ENCODE measurements at regions not wholly inside any gene's neighbourhood (a gene's known extent, or its start where the extent isn't known, plus 50 kb on each side); places are given as distances from the start of the nearest gene placed in this dataset.
"Not testable (repeated sequence)": the region's sequence is repeated elsewhere in the genome, so short reads cannot be mapped to it uniquely, and the experiment has no call there.

- no peak overlapping the region for H3K27ac ChIP-seq
- no peak overlapping the region for H3K9ac ChIP-seq (ENCODE audit: insufficient read length)
- TF ChIP-seq POLR2AphosphoS5 (IDR thresholded peaks at IDR 0.05; ENCODE audit: borderline replicate concordance, low read depth, low read length) (no peak), EZH2 (IDR thresholded peaks at IDR 0.05) (no peak), FOXP2 (optimal IDR thresholded peaks at IDR 0.05; ENCODE audit: control extremely low read depth, extremely low read length, insufficient read depth) (no peak)
- H3K36me3 ChIP-seq (ENCODE audit: insufficient read depth, low read length) = no peaks in the 10 kb centered on the region
- no peak for DNase-seq (ENCODE audit: low read depth, low spot score)
- no peaks in the 10 kb centered on the region for H3K9me3 ChIP-seq (ENCODE audit: low read depth, low read length)
- no peak overlapping the region for H3K4me3 ChIP-seq
Measured at GRCh38 chr4:177519481-177520260, 77.4 kb upstream of the AGA start.

GRCh38 chr4:177528620-177529019 lies 86.4 kb upstream of the AGA start:
- no peak for DNase-seq (ENCODE audit: low read depth, low spot score)
- H3K27ac ChIP-seq = no peak overlapping the region
- no peak for TF ChIP-seq FOXP2 (optimal IDR thresholded peaks at IDR 0.05; ENCODE audit: control extremely low read depth, extremely low read length, insufficient read depth)
- no peaks in the 10 kb centered on the region for H3K36me3 ChIP-seq (ENCODE audit: insufficient read depth, low read length)
- H3K9me3 ChIP-seq (ENCODE audit: low read depth, low read length) = no peaks in the 10 kb centered on the region
- H3K4me3 ChIP-seq = no peak overlapping the region
- no peak overlapping the region for H3K9ac ChIP-seq (ENCODE audit: insufficient read length)

- Histone ChIP-seq H3K9me3 (ENCODE audit: low read depth, low read length) (no peaks in the 10 kb centered on the region), H3K36me3 (ENCODE audit: insufficient read depth, low read length) (no peaks in the 10 kb centered on the region), H3K9ac (ENCODE audit: insufficient read length) (no peak overlapping the region), H3K27ac (no peak overlapping the region), H3K4me3 (no peak overlapping the region)
- no peak for DNase-seq (ENCODE audit: low read depth, low spot score)
- TF ChIP-seq POLR2AphosphoS5 (IDR thresholded peaks at IDR 0.05; ENCODE audit: borderline replicate concordance, low read depth, low read length) = no peak
- TF ChIP-seq FOXP2 (optimal IDR thresholded peaks at IDR 0.05; ENCODE audit: control extremely low read depth, extremely low read length, insufficient read depth) = no peak
- no peak for TF ChIP-seq EZH2 (IDR thresholded peaks at IDR 0.05)
Measured at GRCh38 chr4:177530561-177530960, 88.3 kb upstream of the AGA start.

- Histone ChIP-seq H3K9ac (ENCODE audit: insufficient read length) (no peak overlapping the region), H3K4me3 (no peak overlapping the region), H3K36me3 (ENCODE audit: insufficient read depth, low read length) (no peaks in the 10 kb centered on the region), H3K27ac (no peak overlapping the region), H3K9me3 (ENCODE audit: low read depth, low read length) (no peaks in the 10 kb centered on the region)
- TF ChIP-seq FOXP2 (optimal IDR thresholded peaks at IDR 0.05; ENCODE audit: control extremely low read depth, extremely low read length, insufficient read depth) = no peak
- TF ChIP-seq POLR2AphosphoS5 (IDR thresholded peaks at IDR 0.05; ENCODE audit: borderline replicate concordance, low read depth, low read length) = no peak
- TF ChIP-seq EZH2 (IDR thresholded peaks at IDR 0.05) = no peak
- DNase-seq (ENCODE audit: low read depth, low spot score) = no peak
Measured at GRCh38 chr4:177532358-177532757, 90.1 kb upstream of the AGA start.

- DNase-seq (ENCODE audit: low read depth, low spot score); H3K4me3 ChIP-seq; H3K9me3 ChIP-seq (ENCODE audit: low read depth, low read length); H3K36me3 ChIP-seq (ENCODE audit: insufficient read depth, low read length); H3K9ac ChIP-seq (ENCODE audit: insufficient read length); H3K27ac ChIP-seq: not testable (repeated sequence)
Measured at GRCh38 chr4:177534841-177535240, 92.6 kb upstream of the AGA start.

GRCh38 chr4:177546745-177547144 lies 104.5 kb upstream of the AGA start:
- Histone ChIP-seq H3K9me3 (ENCODE audit: low read depth, low read length) (no peaks in the 10 kb centered on the region), H3K36me3 (ENCODE audit: insufficient read depth, low read length) (no peaks in the 10 kb centered on the region), H3K9ac (ENCODE audit: insufficient read length) (no peak overlapping the region), H3K4me3 (no peak overlapping the region), H3K27ac (no peak overlapping the region)
- no peak for TF ChIP-seq FOXP2 (optimal IDR thresholded peaks at IDR 0.05; ENCODE audit: control extremely low read depth, extremely low read length, insufficient read depth)
- DNase-seq (ENCODE audit: low read depth, low spot score) = no peak

GRCh38 chr4:177547985-177548384 lies 105.7 kb upstream of the AGA start:
- Histone ChIP-seq H3K4me3 (no peak overlapping the region), H3K9ac (ENCODE audit: insufficient read length) (no peak overlapping the region), H3K27ac (no peak overlapping the region), H3K9me3 (ENCODE audit: low read depth, low read length) (no peaks in the 10 kb centered on the region), H3K36me3 (ENCODE audit: insufficient read depth, low read length) (no peaks in the 10 kb centered on the region)
- DNase-seq (ENCODE audit: low read depth, low spot score) = no peak
- TF ChIP-seq FOXP2 (optimal IDR thresholded peaks at IDR 0.05; ENCODE audit: control extremely low read depth, extremely low read length, insufficient read depth) = no peak
- TF ChIP-seq EZH2 (IDR thresholded peaks at IDR 0.05) = no peak
- no peak for TF ChIP-seq POLR2AphosphoS5 (IDR thresholded peaks at IDR 0.05; ENCODE audit: borderline replicate concordance, low read depth, low read length)

- Histone ChIP-seq H3K36me3 (ENCODE audit: insufficient read depth, low read length) (no peaks in the 10 kb centered on the region), H3K9me3 (ENCODE audit: low read depth, low read length) (no peaks in the 10 kb centered on the region), H3K4me3 (no peak overlapping the region), H3K9ac (ENCODE audit: insufficient read length) (no peak overlapping the region), H3K27ac (no peak overlapping the region)
- TF ChIP-seq FOXP2 (optimal IDR thresholded peaks at IDR 0.05; ENCODE audit: control extremely low read depth, extremely low read length, insufficient read depth) (no peak), POLR2AphosphoS5 (IDR thresholded peaks at IDR 0.05; ENCODE audit: borderline replicate concordance, low read depth, low read length) (no peak), EZH2 (IDR thresholded peaks at IDR 0.05) (no peak)
- DNase-seq (ENCODE audit: low read depth, low spot score) = no peak
Measured at GRCh38 chr4:177555007-177555574, 112.9 kb upstream of the AGA start.

- H3K4me3 ChIP-seq = no peak overlapping the region
- TF ChIP-seq EZH2 (IDR thresholded peaks at IDR 0.05) (no peak), FOXP2 (optimal IDR thresholded peaks at IDR 0.05; ENCODE audit: control extremely low read depth, extremely low read length, insufficient read depth) (no peak), POLR2AphosphoS5 (IDR thresholded peaks at IDR 0.05; ENCODE audit: borderline replicate concordance, low read depth, low read length) (no peak)
- no peak overlapping the region for H3K27ac ChIP-seq
- no peak overlapping the region for H3K9ac ChIP-seq (ENCODE audit: insufficient read length)
- H3K9me3 ChIP-seq (ENCODE audit: low read depth, low read length) = no peaks in the 10 kb centered on the region
- DNase-seq (ENCODE audit: low read depth, low spot score) = no peak
- H3K36me3 ChIP-seq (ENCODE audit: insufficient read depth, low read length) = no peaks in the 10 kb centered on the region
Measured at GRCh38 chr4:177557416-177557815, 115.2 kb upstream of the AGA start.
